T-cell (primary cell): ENCODE measurements at regions not wholly inside any gene's neighbourhood (a gene's known extent, or its start where the extent isn't known, plus 50 kb on each side); places are given as distances from the start of the nearest gene placed in this dataset.

Experiments used
- ATAC-seq, 4 experiments: fragments of 200-7000 bp in 3 of 4; fragments of 150-1000 bp in 1 of 4; cut with Tn5 transposase; replicated peaks in 1 of 4; 1 replicate in 3 of 4; 2 replicates in 1 of 4; pipeline ENCODE4 v1.10.0; 2021; ENCODE audit warnings: moderate library complexity in 3 of 4, mild to moderate bottlenecking in 2 of 4, moderate number of reproducible peaks in 1 of 4
- CTCF ChIA-PET, 2 donors: fragments of 300-600 bp; sonication (Branson Sonifier 250); formaldehyde crosslinking; loops; one replicate each; lab custom pipeline; 2022; ENCODE audit warnings: antibody characterized with exemption in 2 of 2; lab: Charles Lee
- POLR2A ChIA-PET, 2 donors: fragments of 300-600 bp; sonication (Branson Sonifier 250); formaldehyde crosslinking; loops; one replicate each; lab custom pipeline; 2022; ENCODE audit warnings: antibody characterized with exemption in 2 of 2; lab: Charles Lee
- DNase-seq, 35 experiments: peaks; one replicate each; pipeline versions ENCODE4 v3.0.0 to v3.0.0-alpha.2; 2013 to 2023
- H3K27ac ChIP-seq: one replicate; pipeline ENCODE4 v1.5.1; 2013; ENCODE audit warnings: low read length
- H3K27me3 ChIP-seq, 2 experiments: replicated peaks in 1 of 2; 1 replicate in 1 of 2; 2 replicates in 1 of 2; pipeline versions ENCODE4 v1.6.1 to v1.7.0; 2013; ENCODE audit warnings: low read length in 1 of 2, mixed read lengths in 1 of 2; ENCODE audit not compliant: control insufficient read depth in 2 of 2, insufficient read depth in 2 of 2; ENCODE audit errors: extremely low read depth in 1 of 2
- H3K36me3 ChIP-seq, 2 donors: 1 replicate in 1 of 2; 2 replicates in 1 of 2; pipeline versions ENCODE4 v1.6.1 to v1.7.0; 2013; ENCODE audit warnings: low read length in 1 of 2; ENCODE audit not compliant: control insufficient read depth in 2 of 2, insufficient read depth in 1 of 2; ENCODE audit errors: extremely low read depth in 1 of 2
- H3K4me1 ChIP-seq, 2 experiments: 1 replicate in 1 of 2; 2 replicates in 1 of 2; pipeline versions ENCODE4 v1.6.1 to v1.7.0; 2013; ENCODE audit warnings: low read length in 2 of 2, mixed read lengths in 1 of 2; ENCODE audit not compliant: insufficient read depth in 2 of 2, control insufficient read depth in 1 of 2; ENCODE audit errors: extremely low read depth in 1 of 2
- H3K4me3 ChIP-seq, 2 donors: 1 replicate in 1 of 2; 2 replicates in 1 of 2; pipeline versions ENCODE4 v1.5.1 to v1.7.0; 2013; ENCODE audit warnings: mild to moderate bottlenecking in 2 of 2, low read length in 1 of 2, moderate library complexity in 1 of 2; ENCODE audit not compliant: control insufficient read depth in 1 of 2; ENCODE audit errors: extremely low read depth in 1 of 2
- H3K9me3 ChIP-seq: 2 replicates; pipeline ENCODE4 v1.7.0; 2013
- H3K27ac Mint-ChIP-seq, 2 donors: one replicate each; pipeline ENCODE4 v1.8.0; 2020 to 2021; ENCODE audit warnings: mild to moderate bottlenecking in 2 of 2, mixed read lengths in 2 of 2
- H3K27me3 Mint-ChIP-seq, 2 donors: one replicate each; pipeline ENCODE4 v1.8.0; 2021 to 2022; ENCODE audit warnings: mixed read lengths in 2 of 2
- H3K36me3 Mint-ChIP-seq: one replicate; pipeline ENCODE4 v1.8.0; 2021; ENCODE audit warnings: mixed read lengths
- H3K4me1 Mint-ChIP-seq, 3 donors: one replicate each; pipeline ENCODE4 v1.8.0; 2020 to 2022; ENCODE audit warnings: mixed read lengths in 3 of 3, mild to moderate bottlenecking in 1 of 3
- H3K4me3 Mint-ChIP-seq, 3 donors: one replicate each; pipeline ENCODE4 v1.8.0; 2020 to 2022; ENCODE audit warnings: mild to moderate bottlenecking in 3 of 3, mixed read lengths in 3 of 3, moderate library complexity in 3 of 3
- H3K9me3 Mint-ChIP-seq, 3 donors: one replicate each; pipeline ENCODE4 v1.8.0; 2020 to 2022; ENCODE audit warnings: mixed read lengths in 3 of 3
- WGBS: methylation state at CpG from one replicate; pipeline ENCODE4 v1.1.5; 2013; ENCODE audit warnings: missing lambda C conversion rate; ENCODE audit not compliant: insufficient coverage; 5-methylcytosine and 5-hydroxymethylcytosine counted together

DNA sequence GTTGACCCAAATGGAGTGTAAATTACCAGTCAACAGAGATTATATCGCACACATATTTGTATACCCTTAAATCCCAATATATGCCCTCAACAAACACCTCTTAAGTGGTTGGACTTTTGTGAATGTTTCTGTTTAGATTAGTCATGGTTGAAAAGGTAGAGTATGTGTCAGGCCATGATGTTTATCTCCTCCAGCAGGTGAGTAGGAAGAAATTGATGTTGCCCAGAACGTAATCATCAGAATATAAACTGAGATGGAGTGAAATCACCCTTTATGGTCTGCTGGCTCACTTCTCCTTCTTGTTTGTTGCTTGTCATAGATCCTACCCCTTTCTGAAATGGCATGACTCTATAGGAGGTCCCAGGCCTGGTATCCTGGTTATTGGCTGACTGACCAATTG, 431.8 kb downstream of the ETS1 start:
- ATAC-seq (no peak), DNase-seq (no peak)
- Histone ChIP-seq H3K4me1 (no peaks in the 10 kb centered on the region), H3K27me3 (no peaks in the 10 kb centered on the region), H3K9me3 (no peaks in the 10 kb centered on the region), H3K27ac (no peak overlapping the region), H3K36me3 (no peaks in the 10 kb centered on the region), H3K4me3 (no peak overlapping the region)
- Mint-ChIP-seq H3K27ac (no peak overlapping the region), H3K36me3 (no peaks in the 10 kb centered on the region), H3K27me3 (no peaks in the 10 kb centered on the region), H3K9me3 (no peaks in the 10 kb centered on the region), H3K4me3 (no peak overlapping the region), H3K4me1 (peaks cover 0 to 9% (median 3%) of the 10 kb centered on the region in 3 donors)
- CTCF ChIA-PET: interaction anchor here in 1 of 2 donors (0.7 to 5.6 kb wide), 2 partner anchors 9 to 117 kb away, joined by 3 to 62 read pairs; no protein-coding TSS in a partner anchor
- 100% methylated on average over 1 of the region's 2 CpGs for WGBS
- POLR2A ChIA-PET: no interaction called here

DNA sequence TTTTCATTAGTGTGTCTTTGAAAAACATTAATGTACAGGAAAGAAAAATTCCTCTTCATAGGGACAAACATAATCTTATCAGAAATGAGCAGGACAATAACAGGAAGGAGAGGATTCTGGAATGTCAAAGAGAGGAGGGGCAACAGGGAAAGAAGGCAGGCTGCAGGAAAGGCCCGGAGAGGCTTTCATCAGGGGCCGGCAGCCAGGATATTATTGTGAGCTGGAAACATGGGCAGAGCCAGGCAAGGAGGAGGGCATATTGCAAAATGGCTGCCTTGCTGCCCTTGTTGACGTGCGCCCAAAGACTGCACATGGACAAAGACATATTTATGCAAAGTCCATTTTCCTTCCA, 433.7 kb downstream of the ETS1 start:
- DNase-seq (no peak), ATAC-seq (no peak)
- Histone ChIP-seq H3K27ac (no peak overlapping the region), H3K27me3 (no peaks in the 10 kb centered on the region), H3K9me3 (no peaks in the 10 kb centered on the region), H3K4me1 (no peaks in the 10 kb centered on the region), H3K4me3 (no peak overlapping the region), H3K36me3 (no peaks in the 10 kb centered on the region)
- 100% methylated on average over 2 of the region's 4 CpGs for WGBS
- ChIA-PET CTCF (interaction anchor here in 1 of 2 donors (0.6 to 1.3 kb wide), 2 partner anchors 128 to 705 kb away, joined by 3 read pairs; no protein-coding TSS in a partner anchor), POLR2A (no interaction called here)
- H3K36me3 Mint-ChIP-seq: no peaks in the 10 kb centered on the region
- peaks cover 0 to 9% (median 3%) of the 10 kb centered on the region in 3 donors for H3K4me1 Mint-ChIP-seq
- H3K9me3 Mint-ChIP-seq: no peaks in the 10 kb centered on the region
- no peaks in the 10 kb centered on the region for H3K27me3 Mint-ChIP-seq
- no peak overlapping the region for H3K27ac Mint-ChIP-seq
- H3K4me3 Mint-ChIP-seq: no peak overlapping the region

DNA sequence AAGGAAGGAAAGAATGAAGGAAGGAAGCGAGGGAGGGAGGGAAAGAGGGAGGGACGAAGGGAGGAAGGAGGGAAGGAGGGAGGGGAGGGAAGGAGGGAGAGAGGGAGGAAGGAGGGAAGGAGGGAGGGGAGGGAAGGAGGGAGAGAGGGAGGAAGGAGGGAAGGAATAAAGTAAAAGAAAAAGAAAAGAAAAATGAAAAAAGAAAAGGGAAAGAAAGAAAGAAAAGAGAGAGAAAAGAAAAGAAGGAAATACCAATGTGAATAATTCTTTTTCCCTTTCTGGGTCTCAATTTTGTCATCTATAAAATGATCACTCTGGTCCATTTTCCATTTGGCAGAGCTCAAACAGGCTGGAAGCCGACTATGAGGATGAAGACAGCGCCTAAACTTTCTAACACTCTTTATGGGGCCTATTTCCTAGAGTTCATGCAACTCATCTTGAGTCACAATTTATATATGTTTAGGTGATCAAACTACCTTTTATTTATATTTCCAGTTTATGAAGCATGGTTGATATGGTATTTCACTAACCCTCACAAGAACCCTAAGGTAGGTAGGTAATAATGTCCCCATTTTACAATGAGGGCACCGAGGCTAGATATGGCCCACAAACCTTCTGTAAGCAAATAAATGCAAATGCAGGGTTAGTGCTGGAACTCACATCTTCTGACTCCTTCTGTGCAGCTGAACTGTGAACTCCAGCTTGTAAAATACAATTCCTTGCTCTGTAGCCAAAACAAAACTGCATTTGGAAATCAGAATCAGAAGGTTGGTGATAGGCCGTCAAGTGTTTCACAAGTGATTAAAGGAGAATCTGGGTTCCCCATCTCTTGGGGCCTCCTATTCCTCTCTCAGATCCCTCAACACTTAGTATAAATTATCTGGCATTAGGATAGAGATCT, 434.3 kb downstream of the ETS1 start:
- no peaks in the 10 kb centered on the region for H3K36me3 ChIP-seq
- POLR2A ChIA-PET: no interaction called here
- WGBS: 83% methylated on average over 2 of the region's 6 CpGs
- H3K4me3 Mint-ChIP-seq: no peak overlapping the region
- H3K9me3 ChIP-seq: no peaks in the 10 kb centered on the region
- no peaks in the 10 kb centered on the region for H3K9me3 Mint-ChIP-seq
- H3K27me3 ChIP-seq: no peaks in the 10 kb centered on the region
- CTCF ChIA-PET: interaction anchor here (1.0 to 1.2 kb wide), 2 partner anchors 7 to 753 kb away, joined by 3 to 4 read pairs; no protein-coding TSS in a partner anchor
- DNase-seq (no peak), ATAC-seq (no peak)
- H3K4me1 Mint-ChIP-seq: peaks cover 0 to 6% (median 3%) of the 10 kb centered on the region in 3 donors
- H3K4me3 ChIP-seq: no peak overlapping the region
- H3K27me3 Mint-ChIP-seq: no peaks in the 10 kb centered on the region
- no peaks in the 10 kb centered on the region for H3K4me1 ChIP-seq
- H3K36me3 Mint-ChIP-seq: no peaks in the 10 kb centered on the region
- no peak overlapping the region for H3K27ac Mint-ChIP-seq
- H3K27ac ChIP-seq: no peak overlapping the region

DNA sequence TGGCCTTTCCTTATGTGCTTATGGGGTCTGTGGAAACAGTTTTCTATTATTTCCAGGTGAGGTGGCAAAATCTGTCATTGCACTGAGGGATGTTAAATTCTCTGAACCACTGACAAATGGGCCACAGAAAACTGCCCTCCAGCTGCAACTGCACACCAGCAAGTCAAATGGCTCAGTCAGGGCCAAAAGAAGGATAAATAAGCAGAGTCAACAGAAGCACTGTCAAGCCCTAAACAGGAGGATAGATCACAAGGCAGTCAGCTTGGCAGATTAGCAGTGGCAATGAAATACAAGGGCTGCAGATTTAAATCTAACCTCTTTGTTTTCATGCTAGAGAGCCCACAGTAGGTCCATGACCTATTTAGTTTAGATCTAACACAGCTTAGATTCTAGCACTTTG, 435.6 kb downstream of the ETS1 start:
- DNase-seq (no peak), ATAC-seq (no peak)
- H3K36me3 ChIP-seq: no peaks in the 10 kb centered on the region
- H3K27ac ChIP-seq: no peak overlapping the region
- H3K9me3 ChIP-seq: no peaks in the 10 kb centered on the region
- no peaks in the 10 kb centered on the region for H3K4me1 ChIP-seq
- H3K27me3 ChIP-seq: peaks cover 0 to 4% of the 10 kb centered on the region in 2 experiments
- no peak overlapping the region for H3K27ac Mint-ChIP-seq
- H3K4me3 Mint-ChIP-seq: no peak overlapping the region
- H3K36me3 Mint-ChIP-seq: no peaks in the 10 kb centered on the region
- H3K4me3 ChIP-seq: no peak overlapping the region
- peaks cover 0 to 2% (median 0%) of the 10 kb centered on the region in 3 donors for H3K4me1 Mint-ChIP-seq
- ChIA-PET POLR2A (interaction anchor here in 1 of 2 donors (0.6 to 1.0 kb wide), 3 partner anchors 9 to 632 kb away, joined by 3 to 5 read pairs (median 4); no protein-coding TSS in a partner anchor), CTCF (interaction anchor here (0.5 to 1.6 kb wide), 7 partner anchors 8 to 1633 kb away, joined by 3 to 6 read pairs (median 3); no protein-coding TSS in a partner anchor)
- H3K27me3 Mint-ChIP-seq: no peaks in the 10 kb centered on the region
- no peaks in the 10 kb centered on the region for H3K9me3 Mint-ChIP-seq

DNA sequence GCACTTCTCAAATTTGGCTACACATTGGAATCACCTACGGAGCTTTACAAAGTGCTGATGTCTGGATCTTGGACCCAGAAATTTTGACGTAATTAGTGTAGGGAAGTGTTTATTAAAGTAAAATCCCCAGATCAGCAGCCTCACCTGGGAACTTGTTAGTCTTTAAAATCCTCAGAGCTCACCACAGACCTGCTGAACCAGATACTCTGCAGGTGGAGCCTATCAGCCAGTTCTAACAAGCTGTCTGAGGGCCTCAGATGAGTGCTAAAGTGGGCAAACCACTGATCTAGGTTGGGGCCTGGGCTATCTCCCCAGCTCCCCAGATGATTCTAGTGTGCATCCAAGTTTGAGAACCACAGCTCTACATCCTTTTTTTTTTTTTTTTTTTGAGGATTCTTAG, 436.0 kb downstream of the ETS1 start:
- no CpG with 5 or more reads among the region's 2 CpGs for WGBS
- H3K27ac Mint-ChIP-seq: no peak overlapping the region
- no peaks in the 10 kb centered on the region for H3K27me3 Mint-ChIP-seq

DNA sequence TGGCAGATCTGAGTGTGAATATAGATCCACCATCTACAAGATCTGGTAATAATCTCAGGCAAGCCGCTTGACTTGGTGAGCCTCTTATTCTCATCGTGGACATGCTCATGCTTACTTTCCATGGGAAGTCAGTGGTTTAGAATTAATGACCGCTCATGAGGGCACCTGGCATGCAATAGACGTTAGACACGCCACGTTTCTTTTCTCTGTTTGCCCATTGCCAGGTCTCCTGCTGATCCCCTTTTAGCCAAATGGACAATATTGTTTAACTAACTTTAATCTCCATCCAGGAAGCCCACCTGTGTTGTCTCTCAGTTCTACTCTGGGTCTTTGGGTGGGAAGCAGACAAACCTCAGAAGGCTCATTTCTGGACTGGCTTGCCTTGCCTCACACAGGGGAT, 439.1 kb downstream of the ETS1 start:
- Mint-ChIP-seq H3K4me3 (no peak overlapping the region), H3K4me1 (peaks cover 0 to 2% (median 0%) of the 10 kb centered on the region in 3 donors), H3K9me3 (no peaks in the 10 kb centered on the region), H3K27me3 (no peaks in the 10 kb centered on the region), H3K27ac (no peak overlapping the region), H3K36me3 (no peaks in the 10 kb centered on the region)
- H3K4me1 ChIP-seq: no peaks in the 10 kb centered on the region
- 100% methylated on average over 3 of the region's 6 CpGs for WGBS
- H3K27ac ChIP-seq: no peak overlapping the region
- no peaks in the 10 kb centered on the region for H3K36me3 ChIP-seq
- POLR2A ChIA-PET: no interaction called here
- no peaks in the 10 kb centered on the region for H3K9me3 ChIP-seq
- H3K27me3 ChIP-seq: peaks cover 0 to 4% of the 10 kb centered on the region in 2 experiments
- no peak overlapping the region for H3K4me3 ChIP-seq
- CTCF ChIA-PET: interaction anchor here in 1 of 2 donors (0.6 to 1.3 kb wide), 3 partner anchors 9 to 315 kb away, joined by 3 to 15 read pairs (median 3); no protein-coding TSS in a partner anchor
- DNase-seq (no peak), ATAC-seq (no peak)

More for the DNA sequence above, 436.0 kb downstream of the ETS1 start:
- H3K27me3 ChIP-seq: peaks cover 0 to 4% of the 10 kb centered on the region in 2 experiments
- no peak overlapping the region for H3K27ac ChIP-seq
- Mint-ChIP-seq H3K36me3 (no peaks in the 10 kb centered on the region), H3K9me3 (no peaks in the 10 kb centered on the region), H3K4me1 (peaks cover 0 to 2% (median 0%) of the 10 kb centered on the region in 3 donors), H3K4me3 (no peak overlapping the region)
- ATAC-seq: no peak
- H3K4me3 ChIP-seq: no peak overlapping the region
- CTCF ChIA-PET: interaction anchor here (0.5 to 1.6 kb wide), 9 partner anchors 8 to 1634 kb away, joined by 3 to 6 read pairs (median 3); no protein-coding TSS in a partner anchor
- POLR2A ChIA-PET: interaction anchor here in 1 of 2 donors (0.6 to 1.0 kb wide), 3 partner anchors 9 to 632 kb away, joined by 3 to 5 read pairs (median 4); no protein-coding TSS in a partner anchor
- no peak for DNase-seq
- no peaks in the 10 kb centered on the region for H3K9me3 ChIP-seq
- H3K36me3 ChIP-seq: no peaks in the 10 kb centered on the region
- H3K4me1 ChIP-seq: no peaks in the 10 kb centered on the region
